ENCODE measurements at regions not wholly inside any gene's neighbourhood (a gene's known extent, or its start where the extent isn't known, plus 50 kb on each side); places are given as distances from the start of the nearest gene placed in this dataset.

GRCh38 chr4:183770906-183771305, 111.8 kb downstream of the TRAPPC11 start:
- TF ChIP-seq CTCF (IDR thresholded peaks at IDR 0.05; ENCODE audit: insufficient read depth, low read length, poor library complexity, severe bottlenecking) (no peak), EZH2phosphoT487 (conservative IDR thresholded peaks at IDR 0.05; ENCODE audit: low read length) (no peak)
